PFSK-1 (cell line): ENCODE measurements at regions not wholly inside any gene's neighbourhood (a gene's known extent, or its start where the extent isn't known, plus 50 kb on each side); places are given as distances from the start of the nearest gene placed in this dataset.

Experiments used
- POLR2AphosphoS5 ChIP-seq: IDR thresholded peaks from 2 replicates; pipeline ENCODE4 v1.6.1; 2012; ENCODE audit warnings: low read depth, mild to moderate bottlenecking, control low read depth, low read length, moderate library complexity
- SIN3A ChIP-seq: IDR thresholded peaks from 2 replicates; pipeline ENCODE4 v1.6.1; 2012; ENCODE audit warnings: mild to moderate bottlenecking, low read length, moderate library complexity, borderline replicate concordance; ENCODE audit not compliant: insufficient read depth
- TAF1 ChIP-seq: IDR thresholded peaks from 2 replicates; pipeline ENCODE4 v1.6.1; 2012; ENCODE audit warnings: low read length, control low read depth, borderline replicate concordance; ENCODE audit not compliant: insufficient read depth
- TF ChIP-seq, protein P1 (sequence below), 2 experiments: IDR thresholded peaks; 2 replicates each; pipeline versions ENCODE4 v1.6.1 to v1.8.0; 2011 to 2012; ENCODE audit warnings: low read depth in 2 of 2, low read length in 2 of 2, control low read depth in 1 of 2, inconsistent platforms in 1 of 2, mild to moderate bottlenecking in 1 of 2, moderate library complexity in 1 of 2; ENCODE audit not compliant: insufficient read depth in 1 of 2

- TF ChIP-seq POLR2AphosphoS5 (no peak), SIN3A (no peak), TAF1 (no peak)
- TF ChIP-seq, protein P1, sequence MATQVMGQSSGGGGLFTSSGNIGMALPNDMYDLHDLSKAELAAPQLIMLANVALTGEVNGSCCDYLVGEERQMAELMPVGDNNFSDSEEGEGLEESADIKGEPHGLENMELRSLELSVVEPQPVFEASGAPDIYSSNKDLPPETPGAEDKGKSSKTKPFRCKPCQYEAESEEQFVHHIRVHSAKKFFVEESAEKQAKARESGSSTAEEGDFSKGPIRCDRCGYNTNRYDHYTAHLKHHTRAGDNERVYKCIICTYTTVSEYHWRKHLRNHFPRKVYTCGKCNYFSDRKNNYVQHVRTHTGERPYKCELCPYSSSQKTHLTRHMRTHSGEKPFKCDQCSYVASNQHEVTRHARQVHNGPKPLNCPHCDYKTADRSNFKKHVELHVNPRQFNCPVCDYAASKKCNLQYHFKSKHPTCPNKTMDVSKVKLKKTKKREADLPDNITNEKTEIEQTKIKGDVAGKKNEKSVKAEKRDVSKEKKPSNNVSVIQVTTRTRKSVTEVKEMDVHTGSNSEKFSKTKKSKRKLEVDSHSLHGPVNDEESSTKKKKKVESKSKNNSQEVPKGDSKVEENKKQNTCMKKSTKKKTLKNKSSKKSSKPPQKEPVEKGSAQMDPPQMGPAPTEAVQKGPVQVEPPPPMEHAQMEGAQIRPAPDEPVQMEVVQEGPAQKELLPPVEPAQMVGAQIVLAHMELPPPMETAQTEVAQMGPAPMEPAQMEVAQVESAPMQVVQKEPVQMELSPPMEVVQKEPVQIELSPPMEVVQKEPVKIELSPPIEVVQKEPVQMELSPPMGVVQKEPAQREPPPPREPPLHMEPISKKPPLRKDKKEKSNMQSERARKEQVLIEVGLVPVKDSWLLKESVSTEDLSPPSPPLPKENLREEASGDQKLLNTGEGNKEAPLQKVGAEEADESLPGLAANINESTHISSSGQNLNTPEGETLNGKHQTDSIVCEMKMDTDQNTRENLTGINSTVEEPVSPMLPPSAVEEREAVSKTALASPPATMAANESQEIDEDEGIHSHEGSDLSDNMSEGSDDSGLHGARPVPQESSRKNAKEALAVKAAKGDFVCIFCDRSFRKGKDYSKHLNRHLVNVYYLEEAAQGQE (IDR thresholded peaks at IDR 0.05; ENCODE audit: insufficient read depth in 1 of 2, low read depth in 2 of 2, low read length in 2 of 2): no peak
Observed at GRCh38 chr2:215850380-215850779, 163.0 kb downstream of the MREG start.
